Hippocampal formation (tissue), 2 donors: ENCODE measurements at regions not wholly inside any gene's neighbourhood (a gene's known extent, or its start where the extent isn't known, plus 50 kb on each side); places are given as distances from the start of the nearest gene placed in this dataset.
"Not testable (repeated sequence)": the region's sequence is repeated elsewhere in the genome, so short reads cannot be mapped to it uniquely, and the experiment has no call there.

ENCODE experiments used
- DNase-seq, 2 donors: peaks; one replicate each; lab custom pipeline; 2025; lab: John Stamatoyannopoulos, UW

GRCh38 chr2:212913640-212914306, 237.6 kb downstream of the IKZF2 start:
- no peak for DNase-seq

- DNase-seq, result no peak
Measured at GRCh38 chr2:212912445-212913103, 238.8 kb downstream of the IKZF2 start.

GRCh38 chr2:212911011-212911410, 240.4 kb downstream of the IKZF2 start:
- no peak for DNase-seq

GRCh38 chr2:212908682-212909435, 242.6 kb downstream of the IKZF2 start:
- no peak for DNase-seq

- DNase-seq, result no peak
Measured at GRCh38 chr2:212908031-212908430, 243.4 kb downstream of the IKZF2 start.

GRCh38 chr2:212906620-212907019, 244.8 kb downstream of the IKZF2 start:
- DNase-seq, result no peak

GRCh38 chr2:212905640-212906201, 245.7 kb downstream of the IKZF2 start:
- no peak for DNase-seq

GRCh38 chr2:212904646-212905045, 246.8 kb downstream of the IKZF2 start:
- no peak for DNase-seq

GRCh38 chr2:212903413-212903812, 248.0 kb downstream of the IKZF2 start:
- no peak for DNase-seq

GRCh38 chr2:212902421-212902820, 249.0 kb downstream of the IKZF2 start:
- no peak for DNase-seq

GRCh38 chr2:212901604-212902275, 249.7 kb downstream of the IKZF2 start:
- DNase-seq, result no peak

GRCh38 chr2:212900715-212901114, 250.7 kb downstream of the IKZF2 start:
- no peak for DNase-seq

GRCh38 chr2:212898011-212898410, 253.4 kb downstream of the IKZF2 start:
- no peak for DNase-seq

- DNase-seq, result no peak
Measured at GRCh38 chr2:212897296-212897695, 254.1 kb downstream of the IKZF2 start.

GRCh38 chr2:212894026-212894425, 257.4 kb downstream of the IKZF2 start:
- DNase-seq, result no peak

- no peak for DNase-seq
Measured at GRCh38 chr2:212893216-212893615, 258.2 kb downstream of the IKZF2 start.

GRCh38 chr2:212892193-212892592, 259.2 kb downstream of the IKZF2 start:
- DNase-seq, result peak in 1 of 2 donors; percentile 19

GRCh38 chr2:212891580-212891979, 259.8 kb downstream of the IKZF2 start:
- no peak for DNase-seq

- DNase-seq, result no peak
Measured at GRCh38 chr2:212882626-212883025, 268.8 kb downstream of the IKZF2 start.

GRCh38 chr2:212876556-212876955, 274.9 kb downstream of the IKZF2 start:
- not testable (repeated sequence) for DNase-seq

GRCh38 chr2:212875950-212876349, 275.5 kb downstream of the IKZF2 start:
- DNase-seq, result not testable (repeated sequence)

GRCh38 chr2:212873256-212873655, 278.2 kb downstream of the IKZF2 start:
- DNase-seq, result no peak
